ENCODE measurements at regions not wholly inside any gene's neighbourhood (a gene's known extent, or its start where the extent isn't known, plus 50 kb on each side); places are given as distances from the start of the nearest gene placed in this dataset.

GRCh38 chr22:49600468-49600867 lies 227.2 kb downstream of the BRD1 start:
- no peak overlapping the region for H3K27ac ChIP-seq (ENCODE audit: low read length)
- Mint-ChIP-seq H3K36me3 (peaks cover 25% of the 10 kb centered on the region), H3K27me3 (no peaks in the 10 kb centered on the region), H3K4me1 (peaks cover 6 to 17% (median 8%) of the 10 kb centered on the region in 3 donors), H3K9me3 (peaks cover 0 to 14% (median 9%) of the 10 kb centered on the region in 3 donors), H3K4me3 (peak overlapping the region in 1 of 3 donors; percentile 24), H3K27ac (peak overlapping the region in 1 of 2 donors; percentile 6)
- H3K4me1 ChIP-seq (ENCODE audit: control insufficient read depth in 1 of 2, extremely low read depth in 1 of 2, insufficient read depth in 2 of 2, low read length in 2 of 2), result peaks cover 0 to 14% of the 10 kb centered on the region in 2 experiments
- H3K36me3 ChIP-seq (ENCODE audit: control insufficient read depth in 2 of 2, extremely low read depth in 1 of 2, insufficient read depth in 1 of 2, low read length in 1 of 2), result peaks cover 0 to 8% of the 10 kb centered on the region in 2 donors
- no peaks in the 10 kb centered on the region for H3K9me3 ChIP-seq
- ATAC-seq (replicated peaks in 1 of 4) (no peak), DNase-seq (no peak)
- no peaks in the 10 kb centered on the region for H3K27me3 ChIP-seq (replicated peaks in 1 of 2; ENCODE audit: control insufficient read depth in 2 of 2, extremely low read depth in 1 of 2, insufficient read depth in 2 of 2, low read length in 1 of 2)
- WGBS (ENCODE audit: insufficient coverage), result 92% methylated on average over 12 of the region's 20 CpGs
- CTCF ChIA-PET, result no interaction called here
- H3K4me3 ChIP-seq (ENCODE audit: control insufficient read depth in 1 of 2, extremely low read depth in 1 of 2, low read length in 1 of 2), result no peak overlapping the region
- POLR2A ChIA-PET, result no interaction called here

GRCh38 chr22:49599691-49600455 lies 227.8 kb downstream of the BRD1 start:
- no peak overlapping the region for H3K4me3 Mint-ChIP-seq
- peaks cover 6 to 17% (median 8%) of the 10 kb centered on the region in 3 donors for H3K4me1 Mint-ChIP-seq
- no peak overlapping the region for H3K4me3 ChIP-seq (ENCODE audit: control insufficient read depth in 1 of 2, extremely low read depth in 1 of 2, low read length in 1 of 2)
- H3K27me3 ChIP-seq (replicated peaks in 1 of 2; ENCODE audit: control insufficient read depth in 2 of 2, extremely low read depth in 1 of 2, insufficient read depth in 2 of 2, low read length in 1 of 2), result no peaks in the 10 kb centered on the region
- H3K36me3 ChIP-seq (ENCODE audit: control insufficient read depth in 2 of 2, extremely low read depth in 1 of 2, insufficient read depth in 1 of 2, low read length in 1 of 2), result peaks cover 0 to 12% of the 10 kb centered on the region in 2 donors
- H3K9me3 Mint-ChIP-seq, result peaks cover 0 to 8% (median 7%) of the 10 kb centered on the region in 3 donors
- POLR2A ChIA-PET, result no interaction called here
- no peak for ATAC-seq (replicated peaks in 1 of 4)
- no peak for DNase-seq
- H3K27ac Mint-ChIP-seq, result no peak overlapping the region
- H3K9me3 ChIP-seq, result no peaks in the 10 kb centered on the region
- CTCF ChIA-PET, result no interaction called here
- no peak overlapping the region for H3K27ac ChIP-seq (ENCODE audit: low read length)
- H3K27me3 Mint-ChIP-seq, result no peaks in the 10 kb centered on the region
- 95% methylated on average over 21 of the region's 25 CpGs for WGBS (ENCODE audit: insufficient coverage)
- peaks cover 21% of the 10 kb centered on the region for H3K36me3 Mint-ChIP-seq
- H3K4me1 ChIP-seq (ENCODE audit: control insufficient read depth in 1 of 2, extremely low read depth in 1 of 2, insufficient read depth in 2 of 2, low read length in 2 of 2), result peaks cover 0 to 14% of the 10 kb centered on the region in 2 experiments

DNA sequence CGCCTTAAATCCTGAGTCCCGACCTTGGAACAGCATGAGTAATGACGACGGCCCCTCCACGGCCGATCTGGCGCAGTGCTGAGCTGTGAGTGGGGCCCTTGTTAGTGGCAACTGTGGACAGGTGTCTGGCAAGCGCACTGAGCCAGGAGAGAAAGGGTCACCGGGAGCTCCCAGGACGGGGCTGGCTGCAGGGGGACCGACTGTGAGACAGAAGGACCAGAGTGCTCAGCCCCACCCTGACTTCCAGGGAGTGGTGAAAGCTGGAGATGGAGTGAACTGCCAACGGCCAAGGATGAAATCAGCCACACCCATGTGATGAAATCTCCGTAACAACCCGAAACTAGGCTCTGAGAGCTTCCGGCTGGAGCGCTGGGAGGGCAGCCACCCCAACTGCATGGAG lies 228.6 kb downstream of the BRD1 start:
- H3K27me3 Mint-ChIP-seq, result no peaks in the 10 kb centered on the region
- H3K27ac Mint-ChIP-seq, result no peak overlapping the region
- no peaks in the 10 kb centered on the region for H3K9me3 ChIP-seq
- POLR2A ChIA-PET, result no interaction called here
- ATAC-seq (replicated peaks in 1 of 4) (no peak), DNase-seq (peak in 1 of 35 experiments; percentile 4)
- H3K36me3 ChIP-seq (ENCODE audit: control insufficient read depth in 2 of 2, extremely low read depth in 1 of 2, insufficient read depth in 1 of 2, low read length in 1 of 2), result peaks cover under 1 to 12% of the 10 kb centered on the region in 2 donors
- no peak overlapping the region for H3K4me3 ChIP-seq (ENCODE audit: control insufficient read depth in 1 of 2, extremely low read depth in 1 of 2, low read length in 1 of 2)
- WGBS (ENCODE audit: insufficient coverage), result 95% methylated on average over 14 of the region's 16 CpGs
- peaks cover 12% of the 10 kb centered on the region for H3K36me3 Mint-ChIP-seq
- CTCF ChIA-PET, result no interaction called here
- H3K4me1 Mint-ChIP-seq, result peaks cover 6 to 17% (median 8%) of the 10 kb centered on the region in 3 donors
- H3K27ac ChIP-seq (ENCODE audit: low read length), result no peak overlapping the region
- peaks cover 0 to under 1% (median 0%) of the 10 kb centered on the region in 3 donors for H3K9me3 Mint-ChIP-seq
- H3K27me3 ChIP-seq (replicated peaks in 1 of 2; ENCODE audit: control insufficient read depth in 2 of 2, extremely low read depth in 1 of 2, insufficient read depth in 2 of 2, low read length in 1 of 2), result no peaks in the 10 kb centered on the region
- H3K4me3 Mint-ChIP-seq, result no peak overlapping the region
- peaks cover 0 to 14% of the 10 kb centered on the region in 2 experiments for H3K4me1 ChIP-seq (ENCODE audit: control insufficient read depth in 1 of 2, extremely low read depth in 1 of 2, insufficient read depth in 2 of 2, low read length in 2 of 2)

GRCh38 chr22:49598338-49598737 lies 229.3 kb downstream of the BRD1 start:
- H3K27me3 Mint-ChIP-seq, result no peaks in the 10 kb centered on the region
- H3K36me3 ChIP-seq (ENCODE audit: control insufficient read depth in 2 of 2, extremely low read depth in 1 of 2, insufficient read depth in 1 of 2, low read length in 1 of 2), result peaks cover 5 to 12% of the 10 kb centered on the region in 2 donors

GRCh38 chr22:49597428-49598039 lies 230.1 kb downstream of the BRD1 start:
- peaks cover 6 to 18% of the 10 kb centered on the region in 2 donors for H3K36me3 ChIP-seq (ENCODE audit: control insufficient read depth in 2 of 2, extremely low read depth in 1 of 2, insufficient read depth in 1 of 2, low read length in 1 of 2)
- DNase-seq, result no peak
- WGBS (ENCODE audit: insufficient coverage), result no CpG with 5 or more reads among the region's 2 CpGs
- no peak overlapping the region for H3K4me3 Mint-ChIP-seq
- H3K27ac ChIP-seq (ENCODE audit: low read length), result no peak overlapping the region
- H3K27ac Mint-ChIP-seq, result no peak overlapping the region
- H3K9me3 ChIP-seq, result no peaks in the 10 kb centered on the region
- H3K4me3 ChIP-seq (ENCODE audit: control insufficient read depth in 1 of 2, extremely low read depth in 1 of 2, low read length in 1 of 2), result no peak overlapping the region
- peaks cover 0 to 14% of the 10 kb centered on the region in 2 experiments for H3K4me1 ChIP-seq (ENCODE audit: control insufficient read depth in 1 of 2, extremely low read depth in 1 of 2, insufficient read depth in 2 of 2, low read length in 2 of 2)
- peaks cover 6 to 16% (median 8%) of the 10 kb centered on the region in 3 donors for H3K4me1 Mint-ChIP-seq
- ChIA-PET POLR2A (no interaction called here), CTCF (no interaction called here)
- no peaks in the 10 kb centered on the region for H3K36me3 Mint-ChIP-seq
- no peaks in the 10 kb centered on the region for H3K9me3 Mint-ChIP-seq
- no peak for ATAC-seq (replicated peaks in 1 of 4)
- no peaks in the 10 kb centered on the region for H3K27me3 Mint-ChIP-seq
- no peaks in the 10 kb centered on the region for H3K27me3 ChIP-seq (replicated peaks in 1 of 2; ENCODE audit: control insufficient read depth in 2 of 2, extremely low read depth in 1 of 2, insufficient read depth in 2 of 2, low read length in 1 of 2)

More at GRCh38 chr22:49598338-49598737, 229.3 kb downstream of the BRD1 start:
- Mint-ChIP-seq H3K4me1 (peaks cover 6 to 17% (median 8%) of the 10 kb centered on the region in 3 donors), H3K4me3 (no peak overlapping the region), H3K36me3 (peaks cover 5% of the 10 kb centered on the region), H3K27ac (no peak overlapping the region), H3K9me3 (no peaks in the 10 kb centered on the region)
- 90% methylated on average over 7 of the region's 9 CpGs for WGBS (ENCODE audit: insufficient coverage)
- no peak overlapping the region for H3K27ac ChIP-seq (ENCODE audit: low read length)
- H3K4me3 ChIP-seq (ENCODE audit: control insufficient read depth in 1 of 2, extremely low read depth in 1 of 2, low read length in 1 of 2), result no peak overlapping the region
- H3K27me3 ChIP-seq (replicated peaks in 1 of 2; ENCODE audit: control insufficient read depth in 2 of 2, extremely low read depth in 1 of 2, insufficient read depth in 2 of 2, low read length in 1 of 2), result no peaks in the 10 kb centered on the region
- H3K9me3 ChIP-seq, result no peaks in the 10 kb centered on the region
- POLR2A ChIA-PET, result no interaction called here
- DNase-seq (peak in 1 of 35 experiments; percentile 0), ATAC-seq (replicated peaks in 1 of 4) (no peak)
- CTCF ChIA-PET, result no interaction called here
- H3K4me1 ChIP-seq (ENCODE audit: control insufficient read depth in 1 of 2, extremely low read depth in 1 of 2, insufficient read depth in 2 of 2, low read length in 2 of 2), result peaks cover 0 to 14% of the 10 kb centered on the region in 2 experiments

- ChIA-PET CTCF (no interaction called here), POLR2A (no interaction called here)
- Mint-ChIP-seq H3K9me3 (no peaks in the 10 kb centered on the region), H3K27ac (no peak overlapping the region), H3K36me3 (no peaks in the 10 kb centered on the region), H3K4me1 (peaks cover 0 to 9% (median 0%) of the 10 kb centered on the region in 3 donors), H3K27me3 (no peaks in the 10 kb centered on the region), H3K4me3 (no peak overlapping the region)
- WGBS (ENCODE audit: insufficient coverage), result 90% methylated on average over 6 of the region's 6 CpGs
- DNase-seq (no peak), ATAC-seq (replicated peaks in 1 of 4) (no peak)
- H3K27me3 ChIP-seq (replicated peaks in 1 of 2; ENCODE audit: control insufficient read depth in 2 of 2, extremely low read depth in 1 of 2, insufficient read depth in 2 of 2, low read length in 1 of 2), result no peaks in the 10 kb centered on the region
- H3K27ac ChIP-seq (ENCODE audit: low read length), result no peak overlapping the region
- peaks cover 6 to 18% of the 10 kb centered on the region in 2 donors for H3K36me3 ChIP-seq (ENCODE audit: control insufficient read depth in 2 of 2, extremely low read depth in 1 of 2, insufficient read depth in 1 of 2, low read length in 1 of 2)
- no peaks in the 10 kb centered on the region for H3K9me3 ChIP-seq
- H3K4me1 ChIP-seq (ENCODE audit: control insufficient read depth in 1 of 2, extremely low read depth in 1 of 2, insufficient read depth in 2 of 2, low read length in 2 of 2), result peaks cover 0 to 3% of the 10 kb centered on the region in 2 experiments
- H3K4me3 ChIP-seq (ENCODE audit: control insufficient read depth in 1 of 2, extremely low read depth in 1 of 2, low read length in 1 of 2), result no peak overlapping the region
These were observed 232.1 kb downstream of the BRD1 start for GRCh38 chr22:49595465-49596078.

Data from T-cell (primary cell).